ENCODE measurements at regions not wholly inside any gene's neighbourhood (a gene's known extent, or its start where the extent isn't known, plus 50 kb on each side); places are given as distances from the start of the nearest gene placed in this dataset.

GRCh38 chr3:89946884-89947283 lies 839.5 kb downstream of the EPHA3 start:
- TF ChIP-seq CTCF (IDR thresholded peaks at IDR 0.05; ENCODE audit: low read depth, low read length) (no peak), EZH2phosphoT487 (IDR thresholded peaks at IDR 0.05; ENCODE audit: low read depth) (no peak)

Data from OCI-LY3 (cell line).